ENCODE measurements at regions not wholly inside any gene's neighbourhood (a gene's known extent, or its start where the extent isn't known, plus 50 kb on each side); places are given as distances from the start of the nearest gene placed in this dataset.

- no peak overlapping the region for H3K27ac ChIP-seq (ENCODE audit: poor library complexity, severe bottlenecking)
- no peak for TF ChIP-seq CTCF (IDR thresholded peaks at IDR 0.05; ENCODE audit: poor library complexity, severe bottlenecking)
- no peaks in the 10 kb centered on the region for H3K36me3 ChIP-seq (ENCODE audit: low read depth)
- ATAC-seq (ENCODE audit: low read depth) (no peak), DNase-seq (ENCODE audit: low spot score) (no peak)
- H3K27me3 ChIP-seq (ENCODE audit: insufficient read depth, poor library complexity, severe bottlenecking) = no peaks in the 10 kb centered on the region
- H3K4me1 ChIP-seq (ENCODE audit: insufficient read depth, poor library complexity, severe bottlenecking) = no peaks in the 10 kb centered on the region
- no peaks in the 10 kb centered on the region for H3K9me3 ChIP-seq (ENCODE audit: severe bottlenecking)
- no peak overlapping the region for H3K4me3 ChIP-seq (ENCODE audit: severe bottlenecking)
Observed at GRCh38 chr6:117089604-117090003, 175.8 kb upstream of the VGLL2 start.

DNA sequence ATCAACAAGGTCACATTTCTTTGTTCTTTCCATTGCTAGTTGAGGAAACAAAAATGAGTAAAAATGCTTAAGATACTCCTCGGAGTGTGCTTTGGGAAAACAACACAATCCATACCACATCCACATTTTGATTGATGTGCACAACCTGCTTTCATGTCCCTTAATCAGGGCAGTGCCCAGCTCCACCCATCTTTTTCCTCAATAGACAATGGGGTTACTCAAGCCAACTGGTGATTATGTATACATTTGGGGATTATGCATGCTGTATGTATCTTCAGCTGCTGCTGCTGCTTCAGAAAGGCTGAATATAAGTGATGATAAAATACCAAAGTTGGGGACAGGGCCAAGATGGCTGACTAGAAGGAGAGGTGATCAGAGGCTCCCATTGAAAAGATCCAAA, 155.2 kb upstream of the VGLL2 start:
- Histone ChIP-seq H3K27ac (ENCODE audit: poor library complexity, severe bottlenecking) (no peak overlapping the region), H3K36me3 (ENCODE audit: low read depth) (no peaks in the 10 kb centered on the region), H3K27me3 (ENCODE audit: insufficient read depth, poor library complexity, severe bottlenecking) (no peaks in the 10 kb centered on the region), H3K9me3 (ENCODE audit: severe bottlenecking) (no peaks in the 10 kb centered on the region), H3K4me3 (ENCODE audit: severe bottlenecking) (no peak overlapping the region), H3K4me1 (ENCODE audit: insufficient read depth, poor library complexity, severe bottlenecking) (no peaks in the 10 kb centered on the region)
- ATAC-seq (ENCODE audit: low read depth) (no peak), DNase-seq (ENCODE audit: low spot score) (no peak)
- no peak for TF ChIP-seq CTCF (IDR thresholded peaks at IDR 0.05; ENCODE audit: poor library complexity, severe bottlenecking)

- Histone ChIP-seq H3K4me1 (ENCODE audit: insufficient read depth, poor library complexity, severe bottlenecking) (no peaks in the 10 kb centered on the region), H3K4me3 (ENCODE audit: severe bottlenecking) (no peak overlapping the region), H3K36me3 (ENCODE audit: low read depth) (no peaks in the 10 kb centered on the region), H3K27ac (ENCODE audit: poor library complexity, severe bottlenecking) (no peak overlapping the region), H3K9me3 (ENCODE audit: severe bottlenecking) (no peaks in the 10 kb centered on the region), H3K27me3 (ENCODE audit: insufficient read depth, poor library complexity, severe bottlenecking) (no peaks in the 10 kb centered on the region)
- DNase-seq (ENCODE audit: low spot score) (no peak), ATAC-seq (ENCODE audit: low read depth) (no peak)
- TF ChIP-seq CTCF (IDR thresholded peaks at IDR 0.05; ENCODE audit: poor library complexity, severe bottlenecking) = no peak
Observed at GRCh38 chr6:117110737-117111136, 154.6 kb upstream of the VGLL2 start.

DNA sequence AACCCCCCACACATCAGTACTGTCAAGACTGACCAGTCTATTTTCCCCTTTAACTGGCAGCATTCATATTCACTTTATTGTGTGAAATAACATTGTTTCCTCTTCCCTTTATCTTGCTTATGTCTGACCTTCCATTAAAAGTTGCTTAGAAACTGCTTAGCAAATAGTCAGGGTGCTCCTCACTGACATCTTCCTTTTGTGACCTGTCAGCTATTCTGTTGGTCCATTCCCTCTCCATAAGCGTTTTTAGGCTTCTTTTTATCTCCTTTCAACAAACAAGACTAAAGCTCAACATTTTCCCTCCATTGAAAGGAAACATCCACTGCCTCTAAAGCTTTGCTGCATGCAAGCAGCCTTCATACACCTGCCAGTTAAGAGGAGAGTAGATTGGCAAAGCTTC, 147.7 kb upstream of the VGLL2 start:
- Histone ChIP-seq H3K36me3 (ENCODE audit: low read depth) (no peaks in the 10 kb centered on the region), H3K4me1 (ENCODE audit: insufficient read depth, poor library complexity, severe bottlenecking) (no peaks in the 10 kb centered on the region), H3K27me3 (ENCODE audit: insufficient read depth, poor library complexity, severe bottlenecking) (no peaks in the 10 kb centered on the region), H3K27ac (ENCODE audit: poor library complexity, severe bottlenecking) (no peak overlapping the region), H3K9me3 (ENCODE audit: severe bottlenecking) (no peaks in the 10 kb centered on the region), H3K4me3 (ENCODE audit: severe bottlenecking) (no peak overlapping the region)
- DNase-seq (ENCODE audit: low spot score) (no peak), ATAC-seq (ENCODE audit: low read depth) (no peak)
- TF ChIP-seq CTCF (IDR thresholded peaks at IDR 0.05; ENCODE audit: poor library complexity, severe bottlenecking) = no peak

DNA sequence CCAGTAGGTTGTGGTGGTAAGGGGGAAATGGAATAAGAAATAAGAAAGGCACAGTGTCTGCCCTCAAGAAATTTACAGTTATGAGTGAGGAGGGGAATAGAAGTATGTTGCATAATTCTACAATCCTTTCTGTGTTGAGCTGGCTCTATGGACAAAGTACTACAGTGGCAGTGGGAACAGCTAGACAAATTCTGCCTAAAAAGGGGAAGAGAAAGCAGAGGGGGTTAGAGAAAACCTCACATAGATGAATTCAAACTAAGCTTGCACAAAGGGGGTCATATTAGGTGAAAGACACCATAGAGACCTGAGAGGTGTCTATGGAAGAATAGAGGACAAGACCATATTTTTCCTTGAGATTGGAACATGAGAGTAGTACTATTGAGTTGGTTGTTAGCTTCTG, 146.9 kb upstream of the VGLL2 start:
- Histone ChIP-seq H3K27ac (ENCODE audit: poor library complexity, severe bottlenecking) (no peak overlapping the region), H3K4me1 (ENCODE audit: insufficient read depth, poor library complexity, severe bottlenecking) (no peaks in the 10 kb centered on the region), H3K9me3 (ENCODE audit: severe bottlenecking) (no peaks in the 10 kb centered on the region), H3K36me3 (ENCODE audit: low read depth) (no peaks in the 10 kb centered on the region), H3K4me3 (ENCODE audit: severe bottlenecking) (no peak overlapping the region), H3K27me3 (ENCODE audit: insufficient read depth, poor library complexity, severe bottlenecking) (no peaks in the 10 kb centered on the region)
- no peak for TF ChIP-seq CTCF (IDR thresholded peaks at IDR 0.05; ENCODE audit: poor library complexity, severe bottlenecking)
- ATAC-seq (ENCODE audit: low read depth) = no peak
- no peak for DNase-seq (ENCODE audit: low spot score)

Measured in RWPE2 (cell line).